B cell (primary cell): ENCODE measurements at regions not wholly inside any gene's neighbourhood (a gene's known extent, or its start where the extent isn't known, plus 50 kb on each side); places are given as distances from the start of the nearest gene placed in this dataset.

Source experiments
- ATAC-seq: fragments of 200-7000 bp; cut with Tn5 transposase; one replicate; pipeline ENCODE4 v1.10.0; 2021; ENCODE audit warnings: low read depth, mild to moderate bottlenecking, moderate number of reproducible peaks, moderate library complexity
- CTCF ChIA-PET: fragments of 350-600 bp; sonication (Branson Sonifier 250); formaldehyde crosslinking; loops from one replicate; lab custom pipeline; 2021; ENCODE audit warnings: antibody characterized with exemption, inconsistent platforms; lab: Charles Lee
- POLR2A ChIA-PET: fragments of 350-600 bp; sonication (Branson Sonifier 250); formaldehyde crosslinking; loops from one replicate; lab custom pipeline; 2021; ENCODE audit warnings: antibody characterized with exemption; lab: Charles Lee
- DNase-seq: peaks from one replicate; pipeline ENCODE4 v3.0.0; 2013
- H2AFZ ChIP-seq: 2 replicates; pipeline ENCODE4 v1.6.1; 2012; ENCODE audit warnings: mild to moderate bottlenecking, low read depth, low read length; ENCODE audit not compliant: insufficient read depth, poor library complexity, severe bottlenecking
- H3K27ac ChIP-seq, 2 donors: 1 replicate in 1 of 2; 2 replicates in 1 of 2; pipeline ENCODE4 v1.5.1; 2012 to 2013; ENCODE audit warnings: low read length in 2 of 2, mild to moderate bottlenecking in 2 of 2, moderate library complexity in 1 of 2
- H3K27me3 ChIP-seq, 4 experiments: fragments of 200-600 bp in 1 of 4; sonication (generic) in 1 of 4; replicated peaks in 1 of 4; 1 replicate in 2 of 4; 2 replicates in 2 of 4; pipeline versions ENCODE4 v1.6.1 to v1.7.0; 2013 to 2016; ENCODE audit warnings: low read length in 3 of 4, mild to moderate bottlenecking in 2 of 4, mixed read lengths in 1 of 4, moderate library complexity in 1 of 4; ENCODE audit not compliant: insufficient read depth in 4 of 4, control insufficient read depth in 3 of 4; ENCODE audit errors: control extremely low read depth in 1 of 4
- H3K36me3 ChIP-seq, 2 experiments: replicated peaks in 1 of 2; 1 replicate in 1 of 2; 2 replicates in 1 of 2; pipeline versions ENCODE4 v1.6.1 to v1.7.1; 2013; ENCODE audit warnings: low read length in 1 of 2; ENCODE audit not compliant: insufficient read depth in 2 of 2, control insufficient read depth in 1 of 2; ENCODE audit errors: control extremely low read depth in 1 of 2, extremely low read depth in 1 of 2
- H3K4me1 ChIP-seq, 2 donors: fragments of 200-600 bp in 1 of 2; sonication (generic) in 1 of 2; 1 replicate in 1 of 2; 2 replicates in 1 of 2; pipeline versions ENCODE4 v1.5.1 to v1.6.1; 2013 to 2017; ENCODE audit warnings: low read length in 2 of 2; ENCODE audit not compliant: control insufficient read depth in 2 of 2, insufficient read depth in 2 of 2
- H3K4me2 ChIP-seq: replicated peaks from 2 replicates; pipeline ENCODE3; 2012; ENCODE audit warnings: mild to moderate bottlenecking, low read depth, low read length; ENCODE audit not compliant: poor library complexity, severe bottlenecking
- H3K4me3 ChIP-seq, 5 experiments: fragments of 200-600 bp in 1 of 5; sonication (generic) in 1 of 5; 1 replicate in 3 of 5; 2 replicates in 2 of 5; pipeline versions ENCODE4 v1.5.1 to v1.7.0; 2011 to 2016; ENCODE audit warnings: low read length in 4 of 5, mild to moderate bottlenecking in 4 of 5, low read depth in 2 of 5, control low read depth in 1 of 5, moderate library complexity in 1 of 5; ENCODE audit not compliant: insufficient read depth in 1 of 5; ENCODE audit errors: control extremely low read depth in 1 of 5, extremely low read depth in 1 of 5
- H3K79me2 ChIP-seq: fragments of 200-600 bp; sonication (generic); one replicate; pipeline ENCODE4 v1.6.0; 2016; ENCODE audit warnings: low read length; ENCODE audit not compliant: control insufficient read depth, insufficient read depth
- H3K9ac ChIP-seq: fragments of 200-600 bp; sonication (generic); 2 replicates; pipeline ENCODE4 v1.6.1; 2017; ENCODE audit warnings: mild to moderate bottlenecking, low read length, moderate library complexity
- H3K9me3 ChIP-seq, 3 donors: one replicate each; pipeline versions ENCODE4 v1.6.1 to v1.7.1; 2013; ENCODE audit warnings: low read length in 2 of 3; ENCODE audit not compliant: control insufficient read depth in 2 of 3, insufficient read depth in 1 of 3; ENCODE audit errors: control extremely low read depth in 1 of 3
- H4K20me1 ChIP-seq: 2 replicates; pipeline ENCODE4 v1.6.0; 2012; ENCODE audit warnings: mild to moderate bottlenecking, low read length; ENCODE audit not compliant: insufficient read depth, control insufficient read depth, poor library complexity, severe bottlenecking
- H3K27ac Mint-ChIP-seq: one replicate; pipeline ENCODE4 v1.8.0; 2021; ENCODE audit warnings: mixed read lengths
- H3K27me3 Mint-ChIP-seq: one replicate; pipeline ENCODE4 v1.8.0; 2021; ENCODE audit warnings: mixed read lengths
- H3K4me1 Mint-ChIP-seq: one replicate; pipeline ENCODE4 v1.8.0; 2021; ENCODE audit warnings: mixed read lengths
- H3K4me3 Mint-ChIP-seq: one replicate; pipeline ENCODE4 v1.8.0; 2021; ENCODE audit warnings: mixed read lengths
- H3K9me3 Mint-ChIP-seq: one replicate; pipeline ENCODE4 v1.8.0; 2022; ENCODE audit warnings: mixed read lengths; ENCODE audit not compliant: insufficient read depth
- CTCF ChIP-seq: fragments of 200-600 bp; IDR thresholded peaks from one replicate; pipeline ENCODE4 v1.8.0; 2022; ENCODE audit warnings: antibody characterized with exemption, mild to moderate bottlenecking
- EZH2 ChIP-seq: IDR thresholded peaks from 2 replicates; pipeline ENCODE4 v1.6.1; 2012; ENCODE audit warnings: borderline replicate concordance, low read depth, mild to moderate bottlenecking, moderate library complexity, low read length; ENCODE audit not compliant: insufficient read depth, poor library complexity, severe bottlenecking
- WGBS: methylation state at CpG from one replicate; pipeline ENCODE4 v1.1.5; 2013; ENCODE audit warnings: missing lambda C conversion rate; ENCODE audit not compliant: insufficient coverage; 5-methylcytosine and 5-hydroxymethylcytosine counted together
- intact Hi-C: fragments of 100-400 bp; cut with micrococcal nuclease; formaldehyde crosslinking; loops from one replicate; pipeline ENCODE4 v1.10.0; 2022

GRCh38 chr3:102909904-102910303, 475.1 kb downstream of the ZPLD1 start:
- Histone ChIP-seq H4K20me1 (no peaks in the 10 kb centered on the region), H3K4me3 (no peak overlapping the region), H3K4me2 (no peak overlapping the region), H3K27me3 (no peaks in the 10 kb centered on the region), H3K9me3 (no peaks in the 10 kb centered on the region), H3K27ac (no peak overlapping the region), H3K4me1 (no peaks in the 10 kb centered on the region), H2AFZ (no peak overlapping the region), H3K9ac (no peak overlapping the region), H3K79me2 (no peaks in the 10 kb centered on the region), H3K36me3 (no peaks in the 10 kb centered on the region)
- POLR2A ChIA-PET = no interaction called here
- no CpG with 5 or more reads among the region's 1 CpG for WGBS
- Mint-ChIP-seq H3K4me3 (no peak overlapping the region), H3K27me3 (no peaks in the 10 kb centered on the region), H3K27ac (no peak overlapping the region), H3K4me1 (no peaks in the 10 kb centered on the region), H3K9me3 (no peaks in the 10 kb centered on the region)
- intact Hi-C loops = no loop called here
- DNase-seq (no peak), ATAC-seq (no peak)
- TF ChIP-seq CTCF (no peak), EZH2 (no peak)
- CTCF ChIA-PET = no interaction called here

GRCh38 chr3:102916532-102916931, 481.7 kb downstream of the ZPLD1 start:
- Mint-ChIP-seq H3K27ac (no peak overlapping the region), H3K9me3 (peaks cover 4% of the 10 kb centered on the region), H3K4me3 (no peak overlapping the region), H3K27me3 (no peaks in the 10 kb centered on the region), H3K4me1 (no peaks in the 10 kb centered on the region)
- Histone ChIP-seq H3K27me3 (no peaks in the 10 kb centered on the region), H3K9ac (no peak overlapping the region), H3K9me3 (no peaks in the 10 kb centered on the region), H2AFZ (no peak overlapping the region), H3K4me3 (no peak overlapping the region), H3K27ac (no peak overlapping the region), H3K4me2 (no peak overlapping the region), H3K4me1 (no peaks in the 10 kb centered on the region), H3K36me3 (no peaks in the 10 kb centered on the region), H3K79me2 (no peaks in the 10 kb centered on the region), H4K20me1 (no peaks in the 10 kb centered on the region)
- intact Hi-C loops = no loop called here
- ATAC-seq = no peak
- ChIA-PET POLR2A (no interaction called here), CTCF (no interaction called here)
- 86% methylated on average over 2 of the region's 2 CpGs for WGBS
- no peak for DNase-seq
- no peak for TF ChIP-seq CTCF
- TF ChIP-seq EZH2 = no peak
